Mesothelial cell of epicardium (in vitro differentiated cells): ENCODE measurements at regions not wholly inside any gene's neighbourhood (a gene's known extent, or its start where the extent isn't known, plus 50 kb on each side); places are given as distances from the start of the nearest gene placed in this dataset.
"Not testable (repeated sequence)": the region's sequence is repeated elsewhere in the genome, so short reads cannot be mapped to it uniquely, and the experiment has no call there.

Experiments used
- DNase-seq, 2 experiments: peaks; one replicate each; pipeline ENCODE4 v3.0.0; 2021; ENCODE audit warnings: low spot score in 2 of 2; ENCODE audit not compliant: unreplicated experiment in 2 of 2
- H3K27ac Mint-ChIP-seq: 2 replicates; pipeline ENCODE4 v1.8.0; 2021; ENCODE audit warnings: mixed read lengths
- H3K27me3 Mint-ChIP-seq: 2 replicates; pipeline ENCODE4 v1.8.0; 2021; ENCODE audit warnings: low read depth, mixed read lengths
- H3K36me3 Mint-ChIP-seq: 2 replicates; pipeline ENCODE4 v1.8.0; 2021; ENCODE audit warnings: mixed read lengths
- H3K4me1 Mint-ChIP-seq: 2 replicates; pipeline ENCODE4 v1.8.0; 2021; ENCODE audit warnings: mixed read lengths
- H3K4me3 Mint-ChIP-seq: 2 replicates; pipeline ENCODE4 v1.8.0; 2021; ENCODE audit warnings: mild to moderate bottlenecking, moderate library complexity, mixed read lengths
- H3K9me3 Mint-ChIP-seq: 2 replicates; pipeline ENCODE4 v1.8.0; 2021; ENCODE audit warnings: mixed read lengths
- TF ChIP-seq, protein P1 (sequence below): fragments of 200-600 bp; sonication (generic); IDR thresholded peaks from one replicate; pipeline ENCODE4 v1.5.0; 2021; ENCODE audit warnings: antibody characterized with exemption; ENCODE audit not compliant: unreplicated experiment

DNA sequence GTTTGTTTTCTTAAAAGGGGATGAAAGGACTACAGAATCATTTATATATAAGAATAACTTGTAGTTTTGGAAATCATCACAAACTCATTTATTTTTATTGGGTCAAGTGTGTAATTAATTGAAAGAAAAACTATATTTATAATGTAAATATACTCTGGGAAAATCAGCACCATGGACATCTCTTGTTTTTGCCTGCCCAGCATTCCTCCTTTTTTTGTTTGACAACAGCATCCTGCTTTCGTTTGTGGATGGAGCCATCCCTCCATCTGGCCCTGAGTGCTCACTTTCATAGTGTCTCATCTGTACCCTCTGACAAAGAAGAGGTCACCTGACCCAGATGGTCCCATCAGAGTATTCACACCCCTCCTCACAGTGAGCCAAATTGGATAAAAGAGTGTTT, 308.2 kb upstream of the HTR1E start:
- Mint-ChIP-seq H3K27ac (no peak overlapping the region), H3K27me3 (no peaks in the 10 kb centered on the region), H3K9me3 (peaks cover 10% of the 10 kb centered on the region), H3K4me3 (no peak overlapping the region), H3K4me1 (no peaks in the 10 kb centered on the region), H3K36me3 (no peaks in the 10 kb centered on the region)
- TF ChIP-seq, protein P1, sequence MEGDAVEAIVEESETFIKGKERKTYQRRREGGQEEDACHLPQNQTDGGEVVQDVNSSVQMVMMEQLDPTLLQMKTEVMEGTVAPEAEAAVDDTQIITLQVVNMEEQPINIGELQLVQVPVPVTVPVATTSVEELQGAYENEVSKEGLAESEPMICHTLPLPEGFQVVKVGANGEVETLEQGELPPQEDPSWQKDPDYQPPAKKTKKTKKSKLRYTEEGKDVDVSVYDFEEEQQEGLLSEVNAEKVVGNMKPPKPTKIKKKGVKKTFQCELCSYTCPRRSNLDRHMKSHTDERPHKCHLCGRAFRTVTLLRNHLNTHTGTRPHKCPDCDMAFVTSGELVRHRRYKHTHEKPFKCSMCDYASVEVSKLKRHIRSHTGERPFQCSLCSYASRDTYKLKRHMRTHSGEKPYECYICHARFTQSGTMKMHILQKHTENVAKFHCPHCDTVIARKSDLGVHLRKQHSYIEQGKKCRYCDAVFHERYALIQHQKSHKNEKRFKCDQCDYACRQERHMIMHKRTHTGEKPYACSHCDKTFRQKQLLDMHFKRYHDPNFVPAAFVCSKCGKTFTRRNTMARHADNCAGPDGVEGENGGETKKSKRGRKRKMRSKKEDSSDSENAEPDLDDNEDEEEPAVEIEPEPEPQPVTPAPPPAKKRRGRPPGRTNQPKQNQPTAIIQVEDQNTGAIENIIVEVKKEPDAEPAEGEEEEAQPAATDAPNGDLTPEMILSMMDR, result no peak
- no peak for DNase-seq

GRCh38 chr6:86619428-86619827, 317.9 kb upstream of the HTR1E start:
- H3K4me1 Mint-ChIP-seq, result no peaks in the 10 kb centered on the region
- no peak overlapping the region for H3K27ac Mint-ChIP-seq
- no peak for DNase-seq
- H3K36me3 Mint-ChIP-seq, result peaks cover 1% of the 10 kb centered on the region
- TF ChIP-seq, protein P1, result no peak
- peaks cover 21% of the 10 kb centered on the region for H3K9me3 Mint-ChIP-seq
- H3K4me3 Mint-ChIP-seq, result no peak overlapping the region
- no peaks in the 10 kb centered on the region for H3K27me3 Mint-ChIP-seq

DNA sequence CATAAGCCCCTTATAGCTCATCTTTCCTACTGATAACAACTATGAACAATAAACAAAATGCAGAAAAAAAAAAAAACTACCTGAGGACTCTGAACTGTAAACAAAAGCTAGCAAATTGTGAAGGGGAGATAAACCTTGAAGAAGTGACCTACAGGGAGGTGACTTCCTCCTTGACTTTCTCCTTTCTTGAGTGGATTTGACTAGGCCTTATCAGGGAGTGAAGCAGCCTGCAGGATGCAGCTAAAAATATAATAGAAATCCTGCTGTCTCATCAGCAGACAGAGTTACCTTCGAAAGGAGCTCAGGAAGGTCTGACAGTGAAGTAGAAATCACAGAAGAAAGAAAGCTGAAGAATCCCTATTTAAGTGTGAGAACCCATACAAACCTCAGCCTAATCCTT, 322.0 kb upstream of the HTR1E start:
- H3K27me3 Mint-ChIP-seq, result no peaks in the 10 kb centered on the region
- peaks cover 2% of the 10 kb centered on the region for H3K9me3 Mint-ChIP-seq
- H3K36me3 Mint-ChIP-seq, result no peaks in the 10 kb centered on the region
- TF ChIP-seq, protein P1, result no peak
- no peak overlapping the region for H3K4me3 Mint-ChIP-seq
- H3K27ac Mint-ChIP-seq, result no peak overlapping the region
- DNase-seq, result no peak
- peaks cover under 1% of the 10 kb centered on the region for H3K4me1 Mint-ChIP-seq

DNA sequence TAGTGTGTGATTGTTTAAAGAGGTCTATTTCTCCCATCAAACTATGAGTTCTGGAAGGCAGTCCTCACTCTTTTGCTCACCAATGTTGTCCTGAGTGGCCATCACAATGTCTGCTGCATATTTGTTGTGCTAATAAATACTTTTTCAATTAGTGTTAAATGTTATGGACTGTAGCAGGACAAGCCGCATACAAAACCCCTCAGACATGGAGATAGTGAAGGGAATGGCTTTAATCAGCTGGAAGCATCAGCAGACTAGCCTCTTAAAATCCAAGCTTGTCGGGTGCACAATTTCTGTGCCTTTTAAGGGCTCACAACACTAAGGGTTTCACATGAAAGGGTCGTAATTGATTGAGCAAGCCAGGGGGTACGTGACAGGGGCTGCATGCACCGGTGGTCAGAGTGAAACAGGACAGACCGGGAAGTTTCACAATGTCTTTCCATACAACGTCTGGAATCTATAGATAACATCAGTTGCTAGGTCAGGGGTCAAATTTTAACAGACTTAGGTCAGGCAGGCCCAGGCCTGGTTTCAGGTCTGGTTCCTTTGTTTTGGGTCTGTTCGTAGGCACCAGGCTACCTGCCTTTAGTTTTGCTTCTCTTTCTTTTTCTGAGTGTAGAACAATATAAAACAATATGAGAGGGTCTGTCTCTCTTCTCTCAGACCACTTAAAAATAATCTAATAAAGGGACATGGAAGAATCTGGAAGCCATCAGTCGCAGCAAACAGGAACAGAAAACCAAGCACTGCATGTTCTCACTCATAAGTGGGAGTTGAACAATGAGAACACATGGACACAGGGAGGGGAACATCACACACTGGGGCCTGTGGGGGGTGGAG, 327.6 kb upstream of the HTR1E start:
- Mint-ChIP-seq H3K4me3 (no peak overlapping the region), H3K4me1 (peaks cover 9% of the 10 kb centered on the region), H3K27me3 (no peaks in the 10 kb centered on the region), H3K36me3 (no peaks in the 10 kb centered on the region), H3K27ac (peak overlapping the region; percentile 64), H3K9me3 (peaks cover 8% of the 10 kb centered on the region)
- TF ChIP-seq, protein P1, result no peak
- no peak for DNase-seq

DNA sequence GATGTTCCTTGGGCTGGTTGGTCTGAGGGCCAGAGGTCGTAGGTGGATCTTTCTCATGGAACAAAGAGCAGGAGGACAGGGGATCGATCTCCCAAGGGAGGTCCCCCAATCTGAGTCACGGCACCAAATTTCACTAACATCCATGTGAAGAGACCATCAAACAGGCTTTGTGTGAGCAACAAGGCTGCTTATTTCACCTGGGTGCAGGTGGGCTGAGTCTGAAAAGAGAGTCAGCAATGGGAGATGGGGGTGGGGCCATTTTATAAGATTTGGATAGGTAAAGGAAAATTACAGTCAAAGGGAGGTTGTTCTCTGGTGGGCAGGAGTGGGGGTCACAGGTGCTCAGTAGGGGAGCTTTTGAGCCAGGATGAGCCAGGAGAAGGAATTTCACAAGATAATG, 334.0 kb upstream of the HTR1E start:
- not testable (repeated sequence) for H3K27ac Mint-ChIP-seq, H3K4me1 Mint-ChIP-seq, H3K9me3 Mint-ChIP-seq, H3K4me3 Mint-ChIP-seq, H3K27me3 Mint-ChIP-seq, DNase-seq, H3K36me3 Mint-ChIP-seq

DNA sequence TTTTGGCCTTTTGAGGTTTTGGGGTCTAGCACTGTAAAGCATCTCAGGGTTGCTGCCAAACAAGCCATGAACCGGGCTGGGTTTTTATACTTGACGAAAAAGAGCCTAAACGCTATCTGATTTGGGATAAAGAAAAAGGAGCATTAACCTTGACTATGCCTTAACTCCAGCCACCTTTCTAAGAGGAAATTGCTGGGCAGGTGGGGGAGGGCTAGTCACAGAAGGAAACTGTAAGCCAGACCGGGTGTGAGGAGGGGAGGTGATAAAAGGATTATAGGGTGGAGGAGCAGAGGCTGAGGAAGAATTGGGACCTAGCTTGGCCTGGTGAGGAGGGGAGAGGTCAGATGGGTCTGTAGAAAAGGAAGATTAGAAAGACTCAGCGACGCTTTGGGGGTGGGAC, 335.2 kb upstream of the HTR1E start:
- H3K27ac Mint-ChIP-seq, H3K27me3 Mint-ChIP-seq, H3K36me3 Mint-ChIP-seq, DNase-seq, H3K4me1 Mint-ChIP-seq, H3K9me3 Mint-ChIP-seq, H3K4me3 Mint-ChIP-seq: not testable (repeated sequence)

- H3K9me3 Mint-ChIP-seq, H3K36me3 Mint-ChIP-seq, DNase-seq, H3K27me3 Mint-ChIP-seq, H3K4me1 Mint-ChIP-seq, H3K4me3 Mint-ChIP-seq, H3K27ac Mint-ChIP-seq: not testable (repeated sequence)
Measured at GRCh38 chr6:86598969-86599368, 338.4 kb upstream of the HTR1E start.
